ENCODE measurements at regions not wholly inside any gene's neighbourhood (a gene's known extent, or its start where the extent isn't known, plus 50 kb on each side); places are given as distances from the start of the nearest gene placed in this dataset.

- peak overlapping the region; percentile 68 for H3K27ac ChIP-seq
- ChIA-PET POLR2A (ENCODE audit: low non-redundant PET) (no interaction called here), CTCF (interaction anchor here (0.6 to 1.6 kb wide), 13 partner anchors 10 to 1902 kb away, joined by 3 to 14 read pairs (median 3); no protein-coding TSS in a partner anchor)
- TF ChIP-seq, protein P1, sequence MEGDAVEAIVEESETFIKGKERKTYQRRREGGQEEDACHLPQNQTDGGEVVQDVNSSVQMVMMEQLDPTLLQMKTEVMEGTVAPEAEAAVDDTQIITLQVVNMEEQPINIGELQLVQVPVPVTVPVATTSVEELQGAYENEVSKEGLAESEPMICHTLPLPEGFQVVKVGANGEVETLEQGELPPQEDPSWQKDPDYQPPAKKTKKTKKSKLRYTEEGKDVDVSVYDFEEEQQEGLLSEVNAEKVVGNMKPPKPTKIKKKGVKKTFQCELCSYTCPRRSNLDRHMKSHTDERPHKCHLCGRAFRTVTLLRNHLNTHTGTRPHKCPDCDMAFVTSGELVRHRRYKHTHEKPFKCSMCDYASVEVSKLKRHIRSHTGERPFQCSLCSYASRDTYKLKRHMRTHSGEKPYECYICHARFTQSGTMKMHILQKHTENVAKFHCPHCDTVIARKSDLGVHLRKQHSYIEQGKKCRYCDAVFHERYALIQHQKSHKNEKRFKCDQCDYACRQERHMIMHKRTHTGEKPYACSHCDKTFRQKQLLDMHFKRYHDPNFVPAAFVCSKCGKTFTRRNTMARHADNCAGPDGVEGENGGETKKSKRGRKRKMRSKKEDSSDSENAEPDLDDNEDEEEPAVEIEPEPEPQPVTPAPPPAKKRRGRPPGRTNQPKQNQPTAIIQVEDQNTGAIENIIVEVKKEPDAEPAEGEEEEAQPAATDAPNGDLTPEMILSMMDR (conservative IDR thresholded peaks at IDR 0.05; ENCODE audit: low read depth): peak; percentile 97
- peak; percentile 74 for DNase-seq (ENCODE audit: low spot score)
Observed at GRCh38 chr17:77494664-77495435, 354.1 kb downstream of the SEC14L1 start.

DNA sequence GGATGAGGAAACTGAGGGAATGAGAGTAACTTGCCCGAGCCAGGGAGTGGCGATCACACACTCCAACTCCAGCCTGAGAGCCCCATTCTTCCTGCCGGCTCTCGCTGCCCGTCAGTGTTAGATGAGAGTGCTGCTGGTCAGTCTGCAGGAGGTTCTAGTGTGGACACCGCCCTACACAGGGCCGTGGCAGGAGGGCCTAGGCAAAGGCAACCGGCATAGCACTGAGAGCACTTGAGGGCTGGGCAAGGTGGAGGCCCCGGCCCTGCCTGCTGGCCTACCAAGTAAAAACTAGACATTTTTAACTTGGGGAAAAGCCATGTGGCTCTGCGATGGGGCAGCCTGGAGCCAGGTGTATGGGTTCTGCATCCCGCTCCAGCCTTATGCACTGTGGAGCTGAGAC lies 354.8 kb downstream of the SEC14L1 start:
- peak overlapping the region; percentile 68 for H3K27ac ChIP-seq
- ChIA-PET POLR2A (ENCODE audit: low non-redundant PET) (no interaction called here), CTCF (interaction anchor here (0.6 to 1.6 kb wide), 10 partner anchors 10 to 518 kb away, joined by 3 to 14 read pairs (median 3); no protein-coding TSS in a partner anchor)
- DNase-seq (ENCODE audit: low spot score): no peak
- TF ChIP-seq, protein P1 (conservative IDR thresholded peaks at IDR 0.05; ENCODE audit: low read depth): no peak

DNA sequence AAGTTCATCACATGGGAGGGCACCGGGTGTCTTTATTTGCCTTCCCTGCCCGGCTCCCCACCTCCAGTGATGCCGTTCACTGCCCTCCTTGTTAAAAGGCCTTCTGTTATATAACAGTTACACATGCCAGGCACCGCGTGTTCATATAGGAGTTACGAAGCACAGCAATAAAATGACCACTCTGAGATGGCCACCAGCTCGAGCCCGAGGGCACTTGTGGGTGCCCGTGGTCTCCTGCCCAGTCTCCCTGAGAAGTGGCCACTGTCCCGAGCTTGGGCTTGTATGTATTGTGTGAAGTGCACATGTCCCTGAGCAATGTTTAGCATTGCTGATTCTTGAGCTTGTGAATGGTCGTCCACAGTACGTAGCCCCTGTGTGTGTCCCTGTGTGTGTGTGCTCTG lies 355.6 kb downstream of the SEC14L1 start:
- POLR2A ChIA-PET (ENCODE audit: low non-redundant PET): no interaction called here
- TF ChIP-seq, protein P1 (conservative IDR thresholded peaks at IDR 0.05; ENCODE audit: low read depth): no peak
- CTCF ChIA-PET: no interaction called here
- no peak for DNase-seq (ENCODE audit: low spot score)
- peak overlapping the region; percentile 29 for H3K27ac ChIP-seq

DNA sequence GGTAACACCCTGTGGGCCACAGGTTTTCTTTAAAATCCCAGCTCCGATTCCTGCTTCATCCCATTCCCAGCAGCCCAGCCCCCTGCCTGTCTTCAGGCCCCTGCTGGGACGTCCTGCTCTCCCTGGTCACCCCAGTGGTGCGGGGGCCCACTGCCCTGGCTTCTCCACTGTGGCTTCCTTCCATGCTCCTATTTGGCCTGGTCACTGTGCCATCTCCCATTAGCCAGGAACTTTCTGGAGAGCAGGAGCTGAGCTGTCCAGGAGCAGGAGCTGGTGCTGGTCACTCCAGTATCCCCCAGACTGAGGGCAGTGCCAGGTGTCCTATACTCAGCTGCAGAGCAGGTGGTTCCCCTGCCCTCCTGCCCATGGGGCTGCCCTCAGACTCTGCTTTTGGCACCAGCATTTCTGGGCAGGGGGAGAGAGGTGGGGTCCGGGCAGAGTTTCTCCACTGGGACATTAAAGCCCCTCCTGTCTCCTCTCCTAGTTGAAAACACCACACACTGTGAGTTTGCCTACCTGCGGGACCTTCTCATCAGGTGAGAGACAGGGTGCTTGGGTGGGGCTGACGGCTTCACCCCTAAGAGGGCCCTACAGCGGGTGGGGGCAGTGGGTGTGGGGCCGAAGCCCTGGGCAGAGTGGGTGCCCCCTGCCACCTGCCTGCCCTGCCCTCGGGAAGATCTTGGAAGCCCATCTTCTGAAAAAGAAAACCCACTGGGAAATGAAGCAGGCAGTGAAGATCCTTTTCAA lies 356.2 kb downstream of the SEC14L1 start:
- peak overlapping the region; percentile 29 for H3K27ac ChIP-seq
- ChIA-PET POLR2A (ENCODE audit: low non-redundant PET) (no interaction called here), CTCF (interaction anchor here (0.6 kb wide), 1 partner anchor 15 kb away, joined by 4 read pairs; no protein-coding TSS in a partner anchor)
- no peak for DNase-seq (ENCODE audit: low spot score)
- TF ChIP-seq, protein P1 (conservative IDR thresholded peaks at IDR 0.05; ENCODE audit: low read depth): no peak

DNA sequence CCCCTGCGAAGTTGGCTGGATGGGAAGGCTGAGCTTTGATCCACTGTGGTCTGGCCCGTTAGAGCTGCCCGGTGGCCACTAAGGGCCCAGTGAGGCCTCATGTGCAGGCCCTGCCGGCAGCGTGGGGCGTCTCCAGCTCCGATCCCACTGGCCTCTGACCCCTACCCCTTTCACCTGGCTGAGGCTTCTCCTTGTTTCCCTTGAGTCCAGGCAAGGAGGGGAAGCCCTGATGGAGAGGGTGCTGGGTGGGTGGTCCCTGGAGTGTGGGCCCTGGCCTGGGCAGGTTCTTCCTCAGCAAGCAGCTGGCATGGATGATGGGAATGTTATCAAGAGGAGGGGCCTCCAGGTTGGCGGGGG lies 356.8 kb downstream of the SEC14L1 start:
- TF ChIP-seq, protein P1 (conservative IDR thresholded peaks at IDR 0.05; ENCODE audit: low read depth): no peak
- POLR2A ChIA-PET (ENCODE audit: low non-redundant PET): no interaction called here
- CTCF ChIA-PET: interaction anchor here (0.6 kb wide), 1 partner anchor 16 kb away, joined by 4 read pairs; no protein-coding TSS in a partner anchor
- H3K27ac ChIP-seq: peak overlapping the region; percentile 29; the same call in 1 of the 2 replicates
- no peak for DNase-seq (ENCODE audit: low spot score)

GRCh38 chr17:77498091-77498741 lies 357.4 kb downstream of the SEC14L1 start:
- H3K27ac ChIP-seq: no peak overlapping the region; the same call in 1 of the 2 replicates
- TF ChIP-seq, protein P1 (conservative IDR thresholded peaks at IDR 0.05; ENCODE audit: low read depth): no peak
- no peak for DNase-seq (ENCODE audit: low spot score)
- ChIA-PET CTCF (no interaction called here), POLR2A (ENCODE audit: low non-redundant PET) (no interaction called here)
